ENCODE measurements at regions not wholly inside any gene's neighbourhood (a gene's known extent, or its start where the extent isn't known, plus 50 kb on each side); places are given as distances from the start of the nearest gene placed in this dataset.

DNA sequence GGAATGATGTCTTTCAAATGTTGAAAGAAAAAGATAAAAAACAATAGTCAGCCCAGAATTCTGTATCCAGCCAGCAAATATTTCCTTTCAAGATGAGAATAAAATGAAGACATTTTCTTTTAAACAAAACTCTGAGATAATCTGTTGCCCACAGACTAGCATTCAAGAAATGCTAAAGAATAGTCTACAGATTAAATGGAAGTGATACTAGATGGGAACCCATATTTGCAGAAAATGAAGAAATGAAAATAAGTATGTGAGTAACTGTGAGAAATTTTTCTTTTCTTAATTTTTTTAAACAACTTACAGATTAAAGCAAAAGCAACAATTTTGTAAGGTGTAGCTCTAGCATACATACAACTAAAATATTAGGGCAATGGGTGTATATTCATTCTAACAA is 469.8 kb downstream of the IGSF11 start:
- H3K27ac ChIP-seq: no peak overlapping the region
- no peak overlapping the region for H3K4me3 ChIP-seq
- no peak for DNase-seq (ENCODE audit: low spot score)
- no peak for TF ChIP-seq CTCF (IDR thresholded peaks at IDR 0.05)

DNA sequence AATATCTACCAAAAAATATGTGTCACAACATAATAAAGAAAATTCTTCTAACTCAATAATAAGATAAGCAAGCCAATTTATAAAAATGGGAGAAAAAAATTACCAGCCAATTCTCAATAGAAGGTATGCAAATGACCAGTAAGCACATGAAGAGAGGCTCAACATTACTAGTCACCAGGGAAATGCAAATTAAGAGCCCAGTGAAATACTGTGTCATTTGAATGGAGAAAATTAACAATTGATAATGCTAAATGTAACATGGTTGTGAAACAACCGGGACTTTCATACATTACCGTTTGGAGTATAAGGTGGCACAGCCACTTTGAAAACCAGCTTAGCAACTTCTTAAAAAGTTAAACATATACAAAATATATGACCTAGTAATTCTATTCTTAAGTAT is 460.7 kb downstream of the IGSF11 start:
- no peak overlapping the region for H3K4me3 ChIP-seq
- TF ChIP-seq CTCF (IDR thresholded peaks at IDR 0.05): no peak
- no peak overlapping the region for H3K27ac ChIP-seq
- no peak for DNase-seq (ENCODE audit: low spot score)

- DNase-seq (ENCODE audit: low spot score): no peak
- no peak overlapping the region for H3K4me3 ChIP-seq
- H3K27ac ChIP-seq: no peak overlapping the region
- TF ChIP-seq CTCF (IDR thresholded peaks at IDR 0.05): no peak
Observed at GRCh38 chr3:118577055-118577777, 457.4 kb downstream of the IGSF11 start.

DNA sequence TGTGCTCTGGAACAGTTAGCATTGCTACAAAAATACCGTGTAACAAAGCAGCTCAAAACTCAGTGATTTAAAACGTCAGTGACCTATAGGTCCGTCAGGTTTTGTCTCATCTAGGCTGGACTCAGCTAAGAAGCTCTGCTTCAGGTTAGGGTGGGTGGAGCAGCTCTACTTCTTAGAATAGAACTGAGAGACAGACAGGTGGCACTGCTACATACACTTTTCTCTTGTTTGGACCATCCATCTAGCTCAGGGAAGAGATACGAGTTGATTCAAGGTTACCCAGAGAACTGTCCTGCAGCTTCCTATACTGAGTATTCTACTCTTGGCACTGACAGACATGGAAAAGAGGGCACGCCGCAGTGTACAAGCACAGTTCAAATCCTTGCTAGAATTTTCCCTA is 456.1 kb downstream of the IGSF11 start:
- Histone ChIP-seq H3K27ac (no peak overlapping the region), H3K4me3 (no peak overlapping the region)
- no peak for DNase-seq (ENCODE audit: low spot score)
- TF ChIP-seq CTCF (IDR thresholded peaks at IDR 0.05): no peak

GRCh38 chr3:118587037-118587741 is 447.5 kb downstream of the IGSF11 start:
- no peak for DNase-seq (ENCODE audit: low spot score)
- Histone ChIP-seq H3K27ac (no peak overlapping the region), H3K4me3 (no peak overlapping the region)
- TF ChIP-seq CTCF (IDR thresholded peaks at IDR 0.05): no peak

GRCh38 chr3:118587847-118588246 is 446.8 kb downstream of the IGSF11 start:
- Histone ChIP-seq H3K27ac (no peak overlapping the region), H3K4me3 (no peak overlapping the region)
- no peak for DNase-seq (ENCODE audit: low spot score)
- no peak for TF ChIP-seq CTCF (IDR thresholded peaks at IDR 0.05)

- no peak for TF ChIP-seq CTCF (IDR thresholded peaks at IDR 0.05)
- no peak for DNase-seq (ENCODE audit: low spot score)
- Histone ChIP-seq H3K4me3 (no peak overlapping the region), H3K27ac (no peak overlapping the region)
Observed at GRCh38 chr3:118593277-118593670, 441.4 kb downstream of the IGSF11 start.

Data from coronary artery (tissue), 2 donors.